Stimulated activated CD8-positive, alpha-beta memory T cell treated with anti-CD3 and anti-CD28 coated beads, Interleukin-4, amount 100 ng/mL, for 48 hours (primary cell): ENCODE measurements at regions not wholly inside any gene's neighbourhood (a gene's known extent, or its start where the extent isn't known, plus 50 kb on each side); places are given as distances from the start of the nearest gene placed in this dataset.

Experiments used
- DNase-seq: peaks from one replicate; pipeline ENCODE4 v3.0.0-alpha.2; 2020

DNA sequence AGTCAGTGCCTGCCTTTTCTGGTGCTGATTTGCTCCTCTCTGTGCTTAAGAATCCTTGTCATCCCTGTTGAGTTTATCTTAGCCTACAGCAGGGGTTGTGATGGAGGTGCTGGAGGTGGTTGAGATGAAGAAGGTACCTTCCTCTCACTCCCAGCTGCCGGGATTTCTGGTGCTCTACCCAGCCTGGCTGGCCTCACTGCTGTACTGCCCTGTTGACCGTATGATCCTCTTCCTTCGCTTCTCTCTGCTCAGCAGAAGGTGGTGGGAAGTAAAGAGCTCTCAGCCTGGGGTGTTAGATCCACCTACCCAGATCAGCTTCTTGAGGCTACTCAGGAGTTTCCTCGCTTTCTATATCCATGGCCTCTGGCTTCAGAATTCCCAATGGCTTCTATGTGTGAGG, 101.0 kb upstream of the NXT1 start:
- DNase-seq, result no peak

DNA sequence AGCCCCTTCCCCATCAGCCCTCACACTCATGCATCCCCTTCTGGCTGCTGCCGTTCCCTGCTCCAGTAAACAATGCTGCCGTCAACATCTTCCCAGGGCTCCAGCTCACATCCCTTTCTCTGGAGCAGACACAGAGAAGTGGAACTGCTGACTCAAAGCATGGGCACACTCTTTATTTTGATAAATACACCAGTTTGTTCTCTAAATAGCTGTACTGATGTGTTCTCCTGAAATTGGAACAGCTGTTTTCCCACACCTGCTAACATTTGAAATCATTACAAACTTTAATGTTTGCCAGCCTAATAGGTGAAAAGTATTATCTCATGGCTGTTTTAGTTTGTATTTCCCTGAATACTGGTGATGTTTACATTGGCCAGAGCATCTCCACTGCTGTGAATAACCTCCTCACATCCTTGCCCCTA, 102.1 kb upstream of the NXT1 start:
- no peak for DNase-seq

DNA sequence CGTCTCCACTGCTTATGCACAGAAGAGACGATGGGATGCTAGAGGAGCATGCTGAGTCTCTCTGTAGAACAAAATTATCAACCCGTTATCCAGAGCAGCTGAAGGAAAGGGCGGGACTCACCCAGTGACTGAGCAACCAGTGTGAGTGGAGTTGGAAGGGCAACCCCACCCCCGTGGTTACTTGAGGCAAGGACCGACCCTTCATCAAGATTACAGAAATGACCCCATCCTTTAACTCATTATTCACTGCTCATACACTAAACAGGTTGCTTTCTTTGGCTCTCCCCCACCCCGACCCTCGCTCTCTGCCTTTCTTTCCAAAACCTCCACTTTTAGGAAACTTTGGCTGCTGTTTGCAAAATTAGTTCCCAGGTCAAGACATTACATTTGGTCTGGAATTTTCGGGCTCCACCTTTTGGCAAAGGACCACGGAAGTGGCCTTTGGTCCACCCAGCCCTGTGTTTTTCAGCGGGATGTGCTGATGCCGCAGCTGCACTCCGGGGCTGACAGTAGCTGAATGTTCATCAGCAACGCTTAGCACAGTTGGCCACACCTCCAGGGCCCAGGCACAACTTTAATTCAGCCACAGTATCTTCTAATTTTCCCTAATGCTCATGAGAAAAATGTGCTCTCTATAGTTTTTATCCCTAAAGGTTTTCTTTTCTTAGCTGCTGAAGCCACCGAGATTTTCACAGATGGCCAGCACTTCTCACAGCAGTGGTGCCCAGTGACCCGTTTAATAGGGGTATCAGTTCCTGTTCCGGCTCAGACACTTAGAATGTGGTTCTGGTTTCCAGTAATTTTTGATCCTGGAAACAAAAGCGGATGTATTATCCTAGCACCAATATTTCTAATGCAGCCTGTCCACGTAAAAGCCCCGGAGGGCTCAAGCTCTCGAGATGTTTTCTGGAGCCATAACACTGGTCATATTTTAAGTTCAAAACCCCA, 103.6 kb upstream of the NXT1 start:
- no peak for DNase-seq

DNA sequence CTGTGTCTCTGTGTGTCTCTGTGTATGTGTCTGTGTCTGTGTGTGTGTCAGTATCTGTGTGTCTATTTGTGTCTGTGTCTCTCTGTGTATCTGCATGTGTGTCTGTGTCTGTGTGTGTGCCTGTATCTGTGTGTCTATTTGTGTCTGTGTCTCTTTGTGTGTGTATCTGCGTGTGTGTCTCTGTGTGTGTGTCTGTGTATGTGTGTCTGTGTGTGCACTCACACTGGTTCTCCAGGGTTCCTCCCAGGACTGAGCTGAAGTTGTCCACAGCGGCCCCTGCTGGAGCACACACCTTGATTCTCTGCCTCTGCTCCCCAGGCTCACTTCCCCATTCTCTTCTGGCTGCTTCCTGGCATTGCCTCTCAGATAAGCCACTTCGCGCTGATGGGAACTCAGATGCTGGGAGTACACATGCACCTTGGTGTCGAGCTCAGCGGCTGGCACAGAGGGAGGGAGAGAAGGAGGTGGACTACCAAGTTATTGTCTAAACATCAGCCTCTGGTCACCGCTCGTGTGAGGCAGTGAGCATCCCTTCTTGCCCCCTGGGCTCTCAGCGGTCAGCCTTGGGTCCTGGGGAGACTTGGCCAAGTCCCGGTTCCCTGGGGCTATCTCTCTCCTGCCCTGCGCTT, 104.9 kb upstream of the NXT1 start:
- DNase-seq, result peak; percentile 35

DNA sequence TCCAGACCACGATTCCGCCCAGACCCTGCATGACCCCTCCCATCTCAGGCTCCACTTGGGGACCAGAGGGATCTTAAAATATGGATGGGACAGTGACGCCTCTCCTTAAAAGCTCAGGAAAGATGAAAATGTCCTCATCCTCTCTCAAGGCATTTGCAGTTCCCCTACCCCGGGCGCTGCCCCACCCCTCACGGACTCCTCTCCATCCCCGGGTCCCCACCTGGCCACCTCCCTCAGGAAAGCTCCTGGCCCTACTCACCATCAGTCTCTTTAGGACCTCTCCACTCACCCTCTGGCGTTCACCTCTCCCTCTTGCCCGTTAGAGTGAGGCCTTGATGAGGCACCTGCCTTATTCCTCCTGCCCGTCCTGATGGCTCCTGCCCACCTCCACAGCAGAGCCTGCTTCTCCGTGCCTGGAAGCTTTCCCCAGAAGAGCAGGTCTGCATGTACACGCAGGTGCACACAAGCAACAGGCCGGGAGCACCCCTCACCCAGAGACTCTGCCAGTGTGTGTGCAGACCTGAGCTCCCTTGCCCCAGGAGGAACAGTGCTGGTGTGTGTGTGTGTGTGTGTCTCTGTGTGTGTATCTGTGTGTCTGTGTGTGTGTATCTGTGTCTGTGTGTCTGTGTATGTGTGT, 105.6 kb upstream of the NXT1 start:
- no peak for DNase-seq

DNA sequence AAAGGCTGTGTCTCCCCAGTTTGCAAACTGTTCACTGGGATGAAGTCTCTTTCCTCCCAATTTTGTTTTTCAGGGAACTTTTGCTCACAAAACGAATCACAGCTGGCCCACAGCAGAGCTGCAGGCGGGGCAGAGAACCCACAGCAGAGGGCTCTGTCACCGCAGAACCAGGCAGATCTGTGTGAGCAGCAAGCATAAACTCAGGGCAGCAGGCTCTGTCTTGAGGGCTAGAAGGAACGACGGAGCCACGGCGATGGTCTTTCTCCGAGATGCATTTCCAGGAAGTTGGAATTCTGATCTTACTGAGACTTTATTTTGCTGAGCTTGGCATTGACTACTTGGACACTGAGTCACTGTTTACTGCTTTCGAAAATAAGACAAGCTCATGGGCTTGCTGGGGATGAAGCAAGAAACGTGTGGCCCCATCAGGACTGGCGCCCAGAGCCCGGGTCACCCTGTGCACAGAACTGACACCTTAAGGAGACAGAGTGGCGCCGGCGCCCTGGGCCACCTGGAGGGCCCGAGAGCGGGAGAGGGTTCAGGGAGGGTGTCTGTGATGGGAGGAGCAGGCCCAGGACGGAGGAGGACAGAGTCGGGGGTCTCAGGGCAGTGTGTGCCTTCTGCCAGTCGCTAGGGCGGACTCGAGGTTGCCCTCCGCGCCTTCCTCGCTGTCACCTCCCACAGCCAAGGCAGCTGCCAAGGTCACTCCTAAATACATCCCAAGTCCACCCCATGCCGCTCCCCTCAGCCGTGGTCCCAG, 106.3 kb upstream of the NXT1 start:
- DNase-seq, result no peak

DNA sequence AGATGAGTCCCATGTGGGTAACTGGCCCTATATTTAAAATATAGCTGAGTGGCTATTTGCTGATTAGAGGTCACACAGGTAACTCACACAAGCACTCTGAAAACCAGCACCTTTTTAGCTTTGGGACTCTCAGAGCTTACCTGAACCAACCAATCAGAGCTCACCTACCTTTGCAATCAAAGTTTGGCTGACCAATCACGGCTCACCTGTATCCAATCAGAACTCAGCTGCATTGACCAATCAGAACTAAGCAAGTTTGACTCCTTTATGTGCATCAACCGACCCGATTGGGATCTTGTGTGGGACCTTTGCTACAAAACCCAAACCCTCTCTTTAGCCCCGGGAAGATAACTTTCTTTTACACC, 106.8 kb upstream of the NXT1 start:
- DNase-seq, result no peak

DNA sequence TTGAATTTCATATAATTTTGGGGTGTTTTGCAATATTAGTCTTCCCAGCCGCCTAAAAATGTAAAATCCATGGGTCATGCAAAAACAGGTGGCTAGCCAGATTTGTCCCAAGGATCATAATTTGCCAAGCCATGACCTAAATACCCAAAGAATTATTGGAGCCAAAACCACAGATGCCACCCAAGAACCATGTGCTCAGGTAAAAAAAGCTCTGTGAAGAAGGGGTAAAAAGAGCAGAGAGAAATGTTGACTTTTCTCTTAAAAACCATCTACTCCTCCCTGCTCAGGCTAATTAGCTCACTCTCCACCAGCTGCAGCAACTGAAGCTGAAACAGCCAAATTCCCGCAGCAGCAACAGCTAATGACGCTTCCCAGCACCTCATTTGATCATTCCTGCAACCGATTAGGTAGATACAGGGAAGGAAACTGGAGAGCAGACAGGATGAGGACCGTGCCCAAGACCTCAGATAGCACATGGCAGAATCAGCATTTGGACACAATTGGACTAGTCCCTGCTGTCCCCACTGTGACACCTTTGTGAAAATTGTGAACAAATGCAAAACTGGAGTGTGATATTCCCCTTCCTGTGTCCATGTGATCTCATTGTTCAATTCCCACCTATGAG, 107.9 kb upstream of the NXT1 start:
- no peak for DNase-seq

DNA sequence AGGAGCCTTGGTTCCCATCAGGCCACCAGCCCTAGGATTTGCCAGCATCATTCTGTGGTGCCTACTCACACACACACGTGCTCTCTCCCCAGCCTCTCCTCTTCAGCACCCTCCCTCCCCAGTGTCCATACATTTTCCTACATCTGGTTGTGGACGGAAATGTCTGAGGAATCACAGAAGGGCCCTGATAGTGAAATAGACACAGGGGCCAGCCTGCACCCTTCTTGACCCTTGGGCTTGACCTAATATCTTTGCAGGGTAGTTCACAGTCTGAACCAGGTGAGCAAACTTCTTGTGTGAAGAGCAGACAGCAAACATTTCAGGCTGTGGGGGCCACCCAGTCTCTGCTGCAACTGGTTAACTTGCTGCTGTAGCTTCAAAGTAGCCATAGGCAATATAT, 108.5 kb upstream of the NXT1 start:
- DNase-seq, result no peak

DNA sequence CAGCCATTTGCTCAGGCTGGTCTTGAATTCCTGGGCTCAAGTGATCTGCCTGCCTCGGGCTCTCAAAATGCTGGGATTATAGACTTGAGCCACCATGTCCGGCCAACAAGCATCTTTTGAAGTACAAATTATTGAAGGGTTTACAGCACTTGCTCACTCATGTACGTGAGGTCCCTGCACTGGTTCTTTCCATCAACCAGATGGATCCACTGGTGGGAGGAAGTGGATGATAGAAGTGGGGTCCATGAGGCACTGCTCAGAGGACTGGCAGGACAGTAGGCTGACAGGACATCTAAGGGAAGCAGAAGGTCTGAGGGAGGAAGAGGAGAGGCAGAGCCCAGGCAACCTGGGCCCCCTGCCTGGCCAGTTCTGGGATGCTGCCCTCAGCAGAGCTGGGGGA, 109.2 kb upstream of the NXT1 start:
- no peak for DNase-seq

DNA sequence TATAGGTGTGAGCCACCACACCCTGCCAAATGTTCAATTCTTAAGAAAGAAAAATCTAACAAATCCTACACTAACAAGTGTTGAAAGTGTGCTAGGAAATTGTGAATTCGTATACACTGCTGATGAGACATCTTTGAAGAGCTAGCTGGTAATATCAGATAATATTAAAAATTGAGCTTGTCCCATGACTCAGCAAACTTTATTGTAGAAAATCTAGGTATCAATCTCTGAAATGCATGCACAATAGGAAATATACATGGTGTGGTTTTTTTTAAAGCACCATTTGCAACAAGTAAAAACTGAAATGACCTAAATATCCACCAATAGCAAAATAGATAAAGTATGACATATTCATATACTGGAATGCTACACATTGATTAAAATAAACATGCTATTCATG, 110.1 kb upstream of the NXT1 start:
- DNase-seq, result no peak

DNA sequence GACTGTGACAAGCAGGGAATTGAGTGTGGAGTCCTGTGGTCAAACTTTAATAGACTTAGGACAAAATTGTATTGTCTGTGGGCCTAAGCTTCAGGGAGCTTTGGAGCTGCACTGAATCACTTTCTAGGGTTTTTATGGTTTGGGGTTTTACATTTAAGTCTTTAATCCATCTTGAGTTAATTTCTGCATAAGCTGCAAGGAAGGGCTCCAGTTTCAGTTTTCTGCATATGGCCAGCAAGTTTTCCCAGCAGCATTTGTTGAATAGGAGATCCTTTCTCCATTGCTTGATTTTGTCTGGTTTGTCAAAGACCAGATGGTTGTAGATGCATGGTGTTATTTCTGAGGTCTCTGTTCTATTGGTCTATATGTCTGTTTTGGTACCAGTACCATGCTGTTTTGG, 113.4 kb upstream of the NXT1 start:
- no peak for DNase-seq

DNA sequence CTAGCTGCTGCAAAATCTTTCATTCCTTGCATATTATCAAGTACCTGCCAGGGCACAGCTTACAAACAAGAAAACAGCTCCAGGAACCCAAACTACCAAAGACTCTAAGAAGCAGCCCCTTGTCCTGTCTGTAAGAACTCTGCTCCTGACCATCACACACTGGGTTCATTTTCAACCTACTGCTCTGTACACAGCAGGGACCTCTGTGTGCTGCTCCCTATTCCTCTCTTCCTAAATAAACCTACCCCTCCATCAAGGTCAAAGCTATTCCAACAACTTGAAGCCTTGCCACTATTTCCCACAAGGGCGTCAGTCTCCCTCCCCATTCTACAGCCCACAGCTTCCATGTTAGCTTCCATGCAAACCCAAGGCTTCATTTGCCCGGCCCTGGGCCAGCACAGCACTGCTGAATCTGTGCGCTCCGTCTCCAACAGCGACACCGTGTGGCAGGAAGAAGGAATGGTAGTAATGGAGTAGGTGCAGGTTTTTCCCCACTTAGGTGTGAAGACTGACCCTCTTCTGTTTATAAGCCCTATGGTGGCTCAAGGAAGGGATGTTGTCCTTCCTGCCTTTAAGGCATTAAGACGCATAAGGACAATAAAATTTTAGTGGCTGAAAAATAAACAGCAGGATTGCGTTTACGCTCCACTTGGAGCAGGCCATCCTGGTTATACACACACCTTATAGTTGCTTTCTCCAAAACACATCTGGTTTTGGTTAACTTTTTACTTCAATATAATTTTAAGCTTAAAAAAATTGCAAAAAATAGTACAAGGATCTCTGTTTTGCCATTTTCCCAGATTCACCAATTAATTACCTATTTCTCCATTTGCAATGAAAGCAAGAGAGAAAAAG, 115.2 kb upstream of the NXT1 start:
- peak; percentile 62 for DNase-seq

DNA sequence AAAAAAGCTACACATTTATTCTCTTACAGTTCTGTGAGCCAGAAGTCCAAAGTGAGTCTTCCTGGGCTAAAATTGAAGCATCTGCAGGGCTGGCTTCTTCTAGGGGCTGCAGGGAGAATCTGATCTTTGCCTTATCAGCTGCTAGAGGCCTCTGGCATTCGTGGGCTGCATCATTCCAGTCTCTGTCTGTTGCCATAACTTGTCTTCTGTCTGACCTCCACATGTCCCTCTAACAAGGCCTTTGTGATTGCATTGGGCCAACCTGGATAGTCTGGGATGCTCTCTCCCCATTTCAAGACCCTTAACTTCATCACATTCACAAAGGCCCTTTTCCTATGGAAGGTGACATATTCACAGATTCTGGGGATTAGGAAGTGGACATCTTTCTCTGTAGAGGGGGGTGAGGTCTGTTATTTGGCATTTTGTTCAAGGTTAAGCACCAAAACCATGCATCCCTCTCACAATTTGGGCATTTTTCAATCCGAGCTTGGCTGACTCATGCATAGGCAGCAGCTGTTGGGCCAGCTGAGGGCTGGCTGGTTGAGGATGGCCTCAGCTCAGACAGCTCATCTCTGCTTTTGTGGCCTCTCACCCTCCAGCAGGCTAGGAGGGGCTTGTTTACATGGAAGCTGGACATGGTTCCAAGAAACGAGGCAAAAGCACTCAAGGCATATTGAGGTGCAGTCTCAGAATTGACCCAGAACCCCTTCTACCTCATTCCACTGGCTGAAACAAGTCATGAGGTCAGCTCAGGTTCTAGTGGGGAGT, 116.1 kb upstream of the NXT1 start:
- no peak for DNase-seq

DNA sequence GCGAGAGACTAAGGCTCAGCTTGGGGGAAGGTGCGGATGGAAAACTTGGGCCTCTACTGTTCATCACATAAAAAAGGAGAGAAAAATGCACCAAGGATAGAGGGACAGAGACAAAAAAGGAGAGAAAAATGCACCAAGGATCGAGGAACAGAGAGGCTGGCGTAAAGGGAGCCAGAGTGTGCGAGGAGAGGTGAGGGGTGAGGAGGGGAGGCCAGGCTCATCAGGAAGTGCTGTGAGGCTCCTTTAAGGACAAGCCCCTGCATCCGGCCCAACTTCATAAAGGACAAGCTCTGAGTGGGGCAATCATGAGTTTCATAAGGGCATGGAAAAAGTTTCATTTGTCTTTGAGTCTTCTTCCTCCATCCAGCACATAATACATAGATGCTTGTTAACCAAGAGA, 117.2 kb upstream of the NXT1 start:
- no peak for DNase-seq

DNA sequence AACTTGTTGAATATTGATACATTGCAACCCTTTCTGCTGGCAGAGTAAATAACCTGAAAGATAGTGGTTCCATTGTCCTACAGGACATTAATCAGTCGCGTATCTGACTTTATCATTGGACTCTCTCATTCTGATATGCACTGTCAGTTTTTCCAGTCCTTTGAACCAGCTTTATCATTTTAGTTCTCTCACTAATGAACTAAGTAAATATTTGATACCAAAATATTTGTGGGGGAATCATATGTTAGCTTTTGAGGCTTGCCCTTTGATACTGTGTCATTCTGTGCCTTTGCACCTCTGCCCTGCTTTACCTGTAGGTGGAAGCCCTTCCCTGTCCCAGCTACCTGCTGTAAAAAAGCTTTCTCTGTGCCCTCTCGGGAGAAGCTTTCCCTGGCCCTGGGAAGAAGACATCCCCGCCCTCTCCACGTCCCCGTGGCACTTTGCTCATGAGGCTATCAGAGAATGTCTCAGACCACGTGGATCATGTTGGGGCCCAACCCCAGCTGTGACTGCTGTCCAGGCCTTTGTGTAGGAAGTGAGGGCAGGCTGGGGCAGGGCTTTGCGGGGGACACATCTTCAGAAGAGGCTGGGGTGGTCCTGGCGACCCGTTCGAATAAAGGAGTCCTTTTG, 117.8 kb upstream of the NXT1 start:
- no peak for DNase-seq

DNA sequence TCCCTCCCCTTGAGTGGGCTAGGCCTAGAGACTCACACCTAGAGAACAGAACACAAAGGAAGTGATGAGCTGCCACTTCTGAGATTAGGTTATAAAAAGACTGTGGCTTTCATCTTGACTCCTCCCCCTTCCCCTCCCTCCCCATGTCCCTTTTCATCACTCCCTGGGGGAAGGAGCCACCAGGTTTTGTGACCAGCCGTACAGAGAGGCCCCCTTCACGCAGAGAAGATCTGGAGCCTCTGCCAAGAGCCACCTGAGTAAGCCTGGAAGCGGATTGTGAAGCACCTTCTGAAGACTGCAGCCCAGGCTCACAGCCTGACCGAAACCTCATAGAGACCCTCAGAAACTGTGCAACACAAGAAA, 118.4 kb upstream of the NXT1 start:
- no peak for DNase-seq

DNA sequence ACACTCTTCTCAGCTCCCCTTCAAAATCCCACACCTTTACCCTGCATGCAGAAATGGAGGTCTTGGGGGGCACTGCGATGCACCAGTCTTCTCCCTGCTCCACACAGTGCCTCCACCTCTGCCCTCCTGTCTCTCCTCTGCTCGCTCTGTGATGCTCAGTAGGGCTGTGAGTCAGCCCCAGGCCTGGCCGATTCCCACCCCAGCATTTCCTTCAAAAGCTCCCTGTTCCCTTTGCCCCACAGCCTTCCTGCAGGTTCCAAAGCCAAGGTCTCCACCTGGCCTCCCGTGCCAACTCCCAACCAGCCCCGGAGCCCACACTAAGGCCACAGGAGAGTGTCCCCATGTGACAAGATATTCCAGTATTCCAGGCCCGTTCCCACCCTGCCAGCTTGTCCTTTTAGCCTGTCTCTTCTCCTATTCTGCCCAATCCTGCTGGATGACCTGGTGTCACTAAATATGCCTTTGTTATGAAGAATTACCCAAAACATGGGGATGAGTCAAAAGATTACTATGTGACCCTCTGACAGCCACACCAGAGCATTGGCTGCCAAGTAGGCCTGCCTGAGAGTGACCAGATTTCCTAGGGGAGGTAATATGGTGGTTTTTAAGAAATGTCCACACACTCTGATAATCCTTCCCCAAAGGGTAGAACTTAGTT, 118.9 kb upstream of the NXT1 start:
- no peak for DNase-seq

DNA sequence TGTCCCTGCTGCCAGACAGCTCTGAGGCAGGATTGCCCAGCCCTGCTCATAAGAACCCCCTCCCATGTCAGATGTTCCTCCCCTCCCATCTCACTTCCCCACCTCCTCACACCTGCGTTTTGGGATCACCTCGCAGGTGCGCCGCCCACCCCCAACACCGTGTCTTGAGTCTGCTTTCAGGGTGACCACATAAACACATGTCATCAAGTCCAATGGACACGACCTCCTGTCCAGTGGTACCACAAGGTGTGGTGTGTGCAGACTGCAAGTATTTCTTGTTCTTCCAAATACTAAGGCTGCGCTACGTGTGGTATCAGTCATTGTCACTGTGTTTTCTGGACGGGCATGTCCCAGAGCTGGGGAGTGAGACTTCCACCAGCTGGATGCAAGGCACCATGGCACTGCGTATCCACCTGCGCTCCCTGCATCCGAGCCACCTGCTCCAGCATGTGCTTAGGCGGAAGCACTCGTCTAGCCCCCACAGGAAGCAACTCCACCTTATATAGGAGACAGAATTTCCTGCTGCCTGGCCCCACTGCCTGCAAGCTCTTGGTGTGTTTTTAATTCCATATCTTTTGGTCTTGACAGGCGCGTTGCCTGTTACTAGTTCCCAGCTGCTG, 119.7 kb upstream of the NXT1 start:
- DNase-seq, result no peak

DNA sequence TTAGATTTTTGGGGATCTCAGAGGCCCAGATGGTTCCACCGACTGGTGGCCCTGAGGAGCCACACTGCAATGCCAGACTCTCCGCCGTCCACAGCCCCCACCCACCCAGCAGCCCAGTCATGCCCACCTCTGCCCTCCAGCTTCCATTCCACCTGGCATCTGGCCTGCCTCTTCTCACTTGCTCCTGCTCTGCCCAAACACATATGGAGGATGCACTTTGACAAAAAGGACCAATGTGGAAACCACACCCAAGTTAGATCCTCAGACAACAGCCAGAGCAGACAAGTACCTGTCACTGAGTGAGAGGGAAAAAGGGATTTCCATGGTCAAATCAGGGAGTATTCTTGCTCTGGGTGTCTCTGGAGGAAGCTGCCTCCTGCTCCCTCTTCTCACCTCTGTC, 120.6 kb upstream of the NXT1 start:
- no peak for DNase-seq
